GM18520 (cell line): ENCODE measurements at regions not wholly inside any gene's neighbourhood (a gene's known extent, or its start where the extent isn't known, plus 50 kb on each side); places are given as distances from the start of the nearest gene placed in this dataset.
"Not testable (repeated sequence)": the region's sequence is repeated elsewhere in the genome, so short reads cannot be mapped to it uniquely, and the experiment has no call there.

Source experiments
- ATAC-seq: cut with Tn5 transposase; IDR thresholded peaks from one replicate; pipeline ENCODE4 v1.9.1; 2021; ENCODE audit not compliant: unreplicated experiment

DNA sequence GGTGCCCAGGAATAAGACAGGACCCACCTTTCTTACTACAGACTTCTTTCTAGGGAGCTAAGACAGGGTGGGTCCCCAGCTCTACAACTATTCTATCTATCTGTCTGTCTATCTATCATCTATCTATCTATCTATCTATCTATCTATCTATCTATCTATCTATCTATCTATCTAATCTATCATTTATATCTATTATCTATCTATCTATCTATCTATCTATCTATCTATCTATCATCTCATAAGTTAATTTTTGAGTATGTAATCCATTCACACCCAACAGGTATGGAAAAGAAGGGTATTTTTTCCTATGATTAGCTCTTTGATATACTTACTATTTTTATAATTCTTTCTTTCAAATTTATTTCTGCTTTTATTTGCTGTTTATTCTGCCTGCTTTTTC, 55.9 kb downstream of the BAMBI start:
- no peak for ATAC-seq

DNA sequence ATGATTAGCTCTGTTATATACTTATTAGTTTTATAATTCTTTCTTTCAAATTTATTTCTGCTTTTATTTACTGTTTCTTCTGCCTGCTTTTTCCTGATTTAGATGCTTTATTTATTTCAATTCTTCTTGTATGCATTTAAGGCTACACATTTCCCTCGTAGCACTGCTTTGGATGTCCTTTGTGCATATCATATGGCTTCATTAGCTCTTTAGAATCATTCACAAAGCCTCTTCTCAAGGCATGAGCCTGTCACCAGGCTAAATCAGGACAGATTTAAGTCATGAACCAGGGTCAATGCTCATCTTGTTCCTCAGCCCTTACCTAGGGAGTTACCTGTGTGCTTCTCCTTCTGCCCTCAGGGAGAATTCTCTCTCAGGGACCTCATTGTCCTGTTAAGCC, 56.3 kb downstream of the BAMBI start:
- ATAC-seq: no peak

DNA sequence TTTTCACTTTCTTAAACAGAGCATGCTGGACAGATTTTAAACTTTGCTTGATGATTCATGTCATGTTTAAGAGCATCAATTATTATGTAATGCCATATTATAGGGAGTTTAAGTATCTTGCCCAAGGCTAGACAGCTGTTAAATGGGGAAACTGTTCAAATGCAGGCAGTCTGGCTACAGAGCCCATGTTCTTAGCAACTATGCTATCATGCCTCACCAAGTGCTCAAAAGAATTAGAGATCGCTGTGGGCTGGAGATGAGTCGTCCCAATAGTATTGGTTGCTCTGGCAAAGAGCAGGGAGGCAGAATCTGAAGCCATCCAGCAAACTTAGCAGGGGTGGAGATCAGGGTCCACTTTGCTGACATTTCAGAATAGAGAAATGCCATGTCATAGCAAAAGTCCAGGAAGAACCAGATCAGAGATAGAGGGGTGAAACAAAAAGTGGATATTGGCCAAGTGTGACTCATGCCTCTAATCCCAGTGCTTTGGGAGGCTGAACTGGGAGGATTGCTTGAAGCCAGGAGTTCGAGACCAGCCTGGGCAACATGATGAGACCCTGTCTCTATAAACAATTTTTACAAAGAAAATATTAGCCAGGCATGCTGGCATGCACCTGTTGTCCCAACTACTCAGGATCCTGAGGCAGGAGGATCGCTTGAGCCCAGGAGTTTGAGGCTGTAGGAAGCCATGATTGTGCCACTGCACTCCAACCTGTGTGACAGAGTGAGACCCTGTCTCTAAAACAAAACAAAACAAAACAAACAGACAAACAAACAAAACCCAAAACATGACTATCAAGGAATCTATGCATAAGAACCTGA, 57.8 kb downstream of the BAMBI start:
- no peak for ATAC-seq

DNA sequence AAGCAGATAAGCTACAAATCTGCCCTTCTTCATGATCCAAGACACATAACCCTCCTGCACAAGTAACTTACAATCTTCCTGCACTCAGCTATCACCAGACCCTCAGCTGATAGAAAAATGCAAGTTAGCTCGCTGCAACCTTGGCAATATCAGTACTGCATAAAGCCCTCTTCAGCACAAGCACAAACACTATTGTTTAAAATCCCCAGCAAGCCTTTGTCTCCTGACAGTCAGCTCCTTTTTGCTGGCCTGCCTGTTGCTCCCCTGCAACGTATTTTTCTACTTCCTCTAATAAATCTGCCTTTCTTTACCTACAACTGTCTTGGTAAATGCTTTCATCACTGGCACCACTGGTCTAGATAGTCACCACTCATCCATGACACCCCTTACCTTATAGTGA, 59.8 kb downstream of the BAMBI start:
- no peak for ATAC-seq

DNA sequence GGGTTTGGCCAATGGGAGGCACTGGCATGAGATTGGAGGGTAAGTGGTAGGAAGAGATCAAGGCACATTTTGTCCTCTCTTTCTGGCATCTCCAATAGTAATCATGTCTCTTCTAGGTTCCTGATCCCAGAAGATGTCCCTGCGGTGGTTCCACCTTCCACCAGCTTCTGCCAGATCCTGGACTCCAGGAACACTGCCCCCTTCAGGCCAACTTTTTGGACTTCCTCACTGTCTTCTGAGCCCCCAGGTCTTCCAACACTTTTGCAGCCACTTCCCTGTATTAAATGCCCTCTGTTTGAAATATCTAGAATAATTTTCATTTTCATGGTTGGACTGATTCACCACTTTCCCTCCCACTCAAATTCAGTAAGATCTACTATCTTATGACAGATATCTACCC, 60.9 kb downstream of the BAMBI start:
- no peak for ATAC-seq

DNA sequence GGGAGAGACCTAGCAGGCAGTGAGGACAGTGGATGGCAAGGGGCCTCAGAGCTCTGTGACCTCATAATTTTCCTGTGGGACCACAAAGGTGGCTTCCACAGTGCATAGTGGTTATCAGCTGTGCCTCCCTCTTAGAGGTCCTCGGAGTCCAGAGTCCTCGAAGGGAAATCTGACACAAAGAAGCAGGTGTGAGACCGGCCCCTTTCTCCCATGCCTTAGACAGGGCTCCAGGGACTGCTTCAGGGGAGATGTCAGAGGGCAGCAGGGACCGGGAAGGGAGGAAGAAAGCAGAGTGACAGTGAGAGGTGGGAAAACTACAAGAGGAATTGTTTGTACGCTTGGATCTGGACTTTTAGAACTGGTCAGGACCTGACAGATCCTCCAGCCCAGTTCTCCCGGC, 66.3 kb downstream of the BAMBI start:
- no peak for ATAC-seq

DNA sequence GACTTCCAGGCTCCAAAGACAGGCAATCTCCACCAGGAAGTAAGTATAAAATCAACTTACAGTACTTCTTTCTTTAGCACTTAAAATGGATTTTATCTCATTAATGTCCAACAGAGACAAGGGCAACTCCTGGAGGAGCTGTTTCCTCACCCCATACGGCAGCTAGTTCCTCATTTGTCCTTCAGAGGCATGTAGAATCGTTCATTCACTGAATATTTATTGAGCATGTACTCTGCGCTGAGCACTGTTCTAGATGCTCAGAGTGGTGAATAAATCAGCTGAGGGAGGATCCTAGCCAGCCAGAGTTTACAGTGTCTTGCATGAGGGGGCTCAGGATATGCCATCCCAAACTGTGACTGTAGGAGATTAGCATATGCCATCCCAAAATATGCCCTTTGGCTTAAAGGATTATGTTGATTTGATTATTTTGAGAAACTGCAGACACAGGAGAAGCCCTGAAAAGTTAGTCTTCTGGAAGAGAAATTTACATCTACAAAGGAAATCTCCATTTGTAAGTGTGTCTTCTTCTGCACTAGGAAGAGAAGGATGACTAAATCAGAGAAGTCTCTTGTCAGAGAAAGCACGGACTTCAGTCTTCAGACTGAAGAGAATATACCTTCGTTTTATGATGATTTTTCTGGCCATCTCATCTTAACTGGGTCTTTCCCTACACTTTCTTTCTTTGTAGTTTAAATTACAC, 66.9 kb downstream of the BAMBI start:
- no peak for ATAC-seq

DNA sequence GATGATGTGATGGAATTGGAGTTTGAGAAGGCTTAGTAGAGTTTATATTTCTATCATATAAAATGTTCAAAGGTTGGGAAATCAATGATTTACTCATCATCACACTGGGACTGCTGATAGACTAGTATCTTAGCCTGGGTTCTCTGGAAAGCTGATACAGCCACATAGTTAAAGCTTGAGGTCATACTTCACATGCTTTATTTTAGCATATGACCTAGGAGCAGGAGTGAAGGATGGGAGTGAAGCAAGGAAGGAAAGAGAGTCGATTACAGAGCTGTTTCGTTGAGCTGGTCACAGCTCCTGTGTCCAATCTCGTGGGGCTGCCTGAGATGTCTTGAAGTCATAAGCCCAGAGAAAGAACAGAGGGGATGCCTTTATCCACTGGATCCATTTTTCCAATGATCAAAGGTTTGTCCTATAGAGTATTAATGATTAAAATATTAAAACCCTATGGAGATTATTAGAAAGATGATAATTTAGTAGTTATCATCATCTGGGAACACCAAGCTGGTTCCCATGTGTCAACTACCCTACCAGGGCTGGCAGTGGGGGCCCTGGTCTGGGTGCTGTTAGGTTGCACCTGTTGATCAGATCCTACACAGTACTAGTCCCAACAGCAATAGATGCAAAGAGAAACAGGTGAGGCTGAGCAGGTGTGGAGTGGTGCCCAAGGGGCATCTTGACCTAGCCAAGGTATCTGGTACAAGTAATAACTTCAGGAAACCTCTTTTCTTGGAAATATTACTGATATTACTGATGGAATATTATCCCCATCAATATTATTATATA, 77.8 kb downstream of the BAMBI start:
- ATAC-seq: no peak

DNA sequence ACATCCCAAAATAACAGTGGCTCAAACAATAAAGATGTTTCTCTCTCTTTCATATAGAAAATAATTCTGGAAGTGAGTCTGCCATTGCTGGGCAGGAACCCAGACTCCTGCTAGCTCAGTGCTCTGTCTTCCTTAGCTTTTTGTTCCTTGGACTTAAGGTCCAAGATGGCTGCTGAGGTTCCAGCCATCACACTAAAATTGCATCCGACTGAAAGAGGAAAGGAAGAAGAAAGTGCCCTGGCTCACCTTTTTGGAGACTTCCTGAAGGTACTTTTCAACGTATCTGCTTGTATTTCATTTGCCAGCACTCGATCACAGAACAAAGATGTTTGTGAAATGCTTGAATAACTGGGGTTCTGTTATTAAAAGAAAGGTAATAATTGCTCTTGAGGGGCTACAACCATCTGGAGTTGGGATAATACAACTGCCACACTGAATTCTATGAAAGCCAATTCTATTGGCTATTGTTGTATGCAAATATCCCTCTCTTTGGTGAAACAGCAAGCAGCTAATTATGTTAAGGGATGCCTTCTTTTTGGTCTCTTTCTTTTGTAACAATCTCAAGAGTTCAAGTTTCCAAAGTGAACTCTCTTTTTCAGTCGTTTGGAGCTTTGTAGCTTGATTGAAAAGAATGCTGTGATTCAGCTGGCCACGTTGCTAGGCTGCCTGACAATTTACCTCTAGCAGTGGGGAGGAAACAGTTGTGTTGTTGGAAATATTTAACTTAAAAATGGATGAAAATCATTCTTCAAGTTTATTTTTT, 83.9 kb downstream of the BAMBI start:
- ATAC-seq: no peak

DNA sequence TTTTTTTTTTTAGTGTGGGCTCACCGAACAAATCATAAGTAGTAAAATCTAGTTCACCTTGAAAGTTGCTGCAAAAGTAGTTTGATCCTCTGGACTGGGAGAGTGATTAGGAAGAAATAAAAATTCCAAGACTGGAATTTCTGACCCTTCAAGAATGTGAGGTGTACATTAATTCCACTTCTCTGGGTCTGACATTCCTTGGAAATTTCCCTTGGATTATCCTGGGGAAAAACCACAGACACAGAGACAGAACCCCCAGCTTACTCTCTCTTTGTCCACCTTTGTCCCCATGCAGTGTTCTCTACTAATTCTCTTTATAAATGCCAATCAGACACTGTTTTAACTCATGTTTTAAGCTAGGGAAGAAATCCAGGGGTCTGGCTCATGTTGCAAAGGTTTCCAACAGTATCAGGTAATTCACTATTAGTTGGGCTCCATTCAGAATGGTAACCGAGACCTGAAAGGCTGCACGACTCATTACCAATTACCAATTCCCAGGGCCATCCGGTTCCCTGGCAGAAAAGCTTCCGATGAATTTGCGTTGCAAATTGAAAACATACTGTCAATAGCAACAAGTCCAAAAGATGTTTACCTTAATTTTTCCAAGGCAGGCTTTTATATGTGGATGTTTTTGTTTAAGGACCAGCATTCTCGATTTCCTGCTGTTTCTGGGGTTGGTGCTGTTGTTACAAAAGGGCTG, 86.3 kb downstream of the BAMBI start:
- no peak for ATAC-seq

DNA sequence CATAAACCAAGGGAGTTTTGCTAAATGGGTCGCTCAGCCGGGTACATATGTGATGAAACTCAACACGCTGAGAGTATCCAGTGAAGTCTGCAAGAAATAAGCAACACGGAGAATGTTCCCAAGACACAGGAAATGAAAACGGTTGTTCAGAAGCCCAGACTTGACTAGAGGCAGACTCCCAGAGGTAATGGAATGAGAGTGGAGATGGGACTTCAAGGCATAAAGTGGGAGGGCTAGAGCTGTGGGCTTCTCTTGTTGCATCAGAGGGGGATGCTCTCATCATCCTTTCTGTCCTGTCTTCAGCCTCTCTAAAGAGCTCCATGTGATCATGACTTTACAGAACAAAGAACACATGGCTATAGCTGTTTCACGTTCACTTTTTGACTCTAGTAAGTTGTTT, 88.3 kb downstream of the BAMBI start:
- ATAC-seq: no peak

DNA sequence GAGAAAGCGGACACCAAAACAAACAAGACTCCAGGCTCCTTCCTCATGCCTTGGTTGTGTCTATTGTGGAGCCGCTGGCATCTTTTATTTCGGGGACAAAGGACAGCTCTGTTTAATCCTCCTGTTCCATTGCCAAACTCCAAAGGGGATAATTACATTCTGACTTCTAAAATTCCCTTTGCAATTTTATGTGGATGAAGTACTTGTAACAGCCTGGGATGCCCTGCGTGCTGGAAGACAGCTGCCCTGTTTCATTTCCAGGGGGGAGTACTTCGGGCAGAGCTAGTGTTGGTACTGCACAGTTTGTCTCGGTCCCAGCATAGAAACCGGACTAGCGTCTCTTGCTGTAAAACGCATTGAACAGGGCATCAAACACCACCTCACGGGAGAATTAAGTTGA, 90.9 kb downstream of the BAMBI start:
- ATAC-seq: no peak

DNA sequence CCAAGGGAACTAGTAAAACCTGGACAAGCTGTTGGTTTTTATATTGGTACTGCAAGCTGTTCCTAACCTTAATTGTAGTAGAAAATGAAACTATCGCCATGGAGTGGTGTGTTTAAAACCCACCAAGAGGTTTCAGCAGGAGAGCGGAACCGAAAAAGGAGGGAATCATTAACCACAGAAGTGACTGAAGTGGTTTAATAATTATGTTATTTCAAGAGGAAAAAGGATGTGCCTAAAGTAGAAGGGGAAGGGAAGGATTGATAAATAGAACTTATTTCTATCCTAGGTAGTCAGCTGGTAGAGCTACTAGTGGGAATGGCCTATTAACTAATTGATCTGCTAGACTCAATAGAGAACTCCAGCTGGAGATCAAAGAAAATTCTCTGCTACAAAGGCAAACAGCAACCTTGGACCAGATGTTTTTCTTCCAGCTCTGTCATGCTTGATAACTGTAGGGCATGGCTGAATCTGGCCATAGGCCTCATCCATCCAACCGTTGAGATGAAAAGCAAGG, 91.8 kb downstream of the BAMBI start:
- ATAC-seq: no peak

DNA sequence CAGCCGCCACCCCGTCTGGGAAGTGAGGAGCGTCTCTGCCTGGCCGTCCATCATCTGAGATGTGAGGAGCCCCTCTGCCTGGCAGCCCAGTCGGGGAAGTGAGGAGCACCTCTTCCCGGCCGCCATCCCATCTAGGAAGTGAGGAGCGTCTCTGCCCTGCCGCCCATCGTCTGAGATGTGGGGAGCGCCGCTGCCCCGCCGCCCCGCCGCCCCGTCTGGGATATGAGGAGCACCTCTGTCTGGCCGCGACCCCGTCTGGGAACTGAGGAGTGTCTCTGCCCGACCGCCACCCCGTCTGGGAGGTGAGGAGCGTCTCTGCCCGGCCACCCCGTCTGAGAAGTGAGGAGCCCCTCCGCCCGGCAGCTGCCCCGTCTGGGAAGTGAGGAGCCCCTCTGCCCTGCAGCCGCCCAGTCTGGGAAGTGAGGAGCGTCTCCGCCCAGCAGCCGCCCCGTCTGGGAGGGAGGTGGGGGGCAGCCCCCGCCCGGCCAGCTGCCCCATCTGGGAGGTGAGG, 94.3 kb downstream of the BAMBI start:
- not testable (repeated sequence) for ATAC-seq

DNA sequence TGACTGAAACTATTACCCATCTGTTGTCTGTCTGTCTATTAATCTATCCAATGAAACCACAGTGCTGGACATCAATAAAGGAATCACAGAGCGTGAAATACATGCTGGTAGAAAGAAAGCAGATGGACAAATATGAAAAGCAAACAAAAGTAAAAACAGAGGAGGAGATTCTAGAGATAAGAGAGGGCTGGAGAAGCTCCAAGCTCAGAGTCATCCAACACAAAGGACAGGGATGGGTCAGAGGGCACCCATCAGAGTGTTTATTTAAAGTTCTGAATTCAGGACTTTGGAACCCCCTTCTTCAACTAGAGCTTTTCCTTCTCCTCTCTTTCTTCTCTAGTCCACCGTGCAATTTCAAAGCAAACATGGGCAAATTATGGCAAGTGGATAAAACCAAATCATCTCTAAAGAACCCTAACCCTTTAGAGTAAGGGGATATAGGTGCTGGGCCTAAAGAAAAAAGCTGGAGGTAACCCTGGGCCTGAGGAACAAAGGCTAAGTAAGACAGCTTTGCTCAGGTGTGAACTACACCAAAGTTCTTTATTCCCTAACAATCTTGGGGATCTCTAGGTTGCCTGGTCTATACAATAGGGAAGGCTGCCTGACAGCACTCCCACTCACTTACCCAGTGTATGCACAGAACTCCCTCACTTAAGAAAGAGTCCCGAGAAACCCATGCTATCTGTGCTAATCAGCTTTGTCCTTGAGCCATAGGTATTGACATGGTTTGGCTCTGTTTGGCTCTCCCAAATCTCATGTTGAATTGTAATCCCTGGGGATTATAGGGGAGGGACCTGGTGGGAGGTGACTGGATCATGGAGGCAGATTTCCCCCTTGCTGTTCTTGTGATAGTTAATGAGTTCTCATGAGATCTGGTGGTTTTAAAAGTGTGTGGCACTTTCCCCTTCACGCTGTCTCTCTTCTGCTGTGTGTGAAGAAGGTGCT, 97.0 kb downstream of the BAMBI start:
- no peak for ATAC-seq

DNA sequence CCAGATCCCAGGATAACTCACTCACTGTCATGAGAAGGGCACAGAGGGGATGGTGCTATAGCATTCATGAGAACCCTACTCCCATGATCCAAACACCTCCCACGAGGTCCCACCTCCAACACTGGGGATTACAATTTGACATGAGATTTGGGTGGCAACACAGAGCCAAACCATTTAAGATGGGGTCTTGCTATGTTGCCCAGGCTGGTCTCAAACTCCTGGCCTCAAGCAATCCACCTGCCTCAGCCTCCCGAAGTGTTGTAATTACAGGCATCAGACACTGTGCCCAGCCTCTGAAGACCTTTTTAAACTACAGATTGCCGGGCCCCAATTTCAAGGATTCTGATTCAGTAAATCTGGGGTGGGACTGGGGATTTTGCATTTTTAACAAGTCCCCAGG, 98.5 kb downstream of the BAMBI start:
- ATAC-seq: no peak

DNA sequence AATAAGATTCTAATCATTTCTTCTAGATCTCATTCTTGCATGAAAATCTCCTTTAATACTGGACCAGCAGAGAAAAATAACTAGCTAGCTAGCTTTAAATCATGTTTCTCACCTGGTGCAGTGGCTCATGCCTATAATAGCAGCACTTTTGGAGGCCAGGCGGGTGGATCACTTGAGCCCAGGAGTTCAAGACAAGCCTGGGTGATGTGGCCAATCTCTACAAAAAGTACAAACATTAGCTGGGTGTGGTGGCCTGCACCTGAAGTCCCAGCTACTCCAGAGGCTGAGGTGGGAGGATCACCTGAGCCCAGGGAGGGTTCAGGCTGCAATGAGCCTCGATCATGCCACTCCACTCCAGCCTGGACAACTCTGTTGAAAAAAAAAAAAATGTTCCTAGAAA, 99.2 kb downstream of the BAMBI start:
- ATAC-seq: no peak

DNA sequence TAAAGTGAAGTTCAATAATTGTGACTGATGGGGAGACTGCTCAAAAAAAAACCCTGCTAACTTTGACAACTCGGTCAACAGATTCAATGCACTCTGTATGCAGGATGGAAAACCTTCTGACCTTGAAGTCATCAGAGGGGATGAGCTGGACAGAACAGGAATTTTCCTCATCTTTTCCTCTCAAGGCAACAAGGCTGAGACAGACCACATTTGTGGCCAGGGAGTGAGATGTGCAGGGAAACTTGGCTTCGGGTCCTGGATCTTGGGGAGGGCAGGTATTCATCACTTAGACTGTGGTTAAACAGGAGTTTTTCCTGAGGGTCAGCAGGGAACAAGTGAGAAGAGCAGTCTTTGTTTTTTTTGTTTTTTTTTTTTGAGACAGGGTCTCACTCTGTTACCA, 100.6 kb downstream of the BAMBI start:
- no peak for ATAC-seq

DNA sequence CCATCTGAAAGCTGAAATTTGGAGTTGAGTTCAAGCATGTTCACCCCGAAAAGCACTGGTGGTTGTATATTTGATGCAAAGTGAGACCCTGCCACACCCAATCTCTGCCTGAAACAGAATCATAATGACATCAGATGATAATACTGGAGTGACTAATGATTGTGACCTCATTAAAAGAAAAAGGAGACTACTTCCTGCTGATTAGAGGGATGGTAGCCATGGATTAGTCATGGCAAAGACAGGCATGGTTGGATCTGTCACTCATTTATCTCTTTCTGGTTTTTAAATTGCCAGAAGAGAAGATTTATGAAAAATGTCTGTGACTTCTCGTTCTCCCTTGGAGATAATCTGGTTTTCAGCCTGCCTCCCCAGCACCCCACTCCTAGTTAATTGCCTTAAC, 101.2 kb downstream of the BAMBI start:
- no peak for ATAC-seq
